ENCODE measurements at regions not wholly inside any gene's neighbourhood (a gene's known extent, or its start where the extent isn't known, plus 50 kb on each side); places are given as distances from the start of the nearest gene placed in this dataset.

DNA sequence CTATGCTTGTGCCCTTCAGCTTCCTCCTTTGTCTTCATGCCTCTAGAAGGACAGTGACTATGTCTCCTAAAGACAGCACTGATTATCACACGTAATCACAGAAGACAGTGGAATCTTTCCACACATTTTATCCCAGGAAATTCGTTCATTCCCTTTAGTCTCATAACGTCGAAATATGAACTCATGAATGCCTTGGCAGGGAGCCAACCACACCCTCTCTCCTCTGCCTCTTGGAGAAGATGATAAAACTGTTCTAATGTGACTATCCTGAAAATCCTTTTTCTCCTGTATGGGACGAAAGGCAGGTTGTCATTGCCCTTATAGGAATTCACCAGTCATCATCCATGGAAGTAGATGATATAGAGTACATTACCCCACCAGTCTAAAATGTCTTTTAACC is 726.6 kb upstream of the FANCL start:
- no TSS peak for BruUV-seq (replicated peaks)
- intact Hi-C loops (cut with micrococcal nuclease; ENCODE audit: unreplicated experiment): no loop called here
- TF ChIP-seq, protein P1, sequence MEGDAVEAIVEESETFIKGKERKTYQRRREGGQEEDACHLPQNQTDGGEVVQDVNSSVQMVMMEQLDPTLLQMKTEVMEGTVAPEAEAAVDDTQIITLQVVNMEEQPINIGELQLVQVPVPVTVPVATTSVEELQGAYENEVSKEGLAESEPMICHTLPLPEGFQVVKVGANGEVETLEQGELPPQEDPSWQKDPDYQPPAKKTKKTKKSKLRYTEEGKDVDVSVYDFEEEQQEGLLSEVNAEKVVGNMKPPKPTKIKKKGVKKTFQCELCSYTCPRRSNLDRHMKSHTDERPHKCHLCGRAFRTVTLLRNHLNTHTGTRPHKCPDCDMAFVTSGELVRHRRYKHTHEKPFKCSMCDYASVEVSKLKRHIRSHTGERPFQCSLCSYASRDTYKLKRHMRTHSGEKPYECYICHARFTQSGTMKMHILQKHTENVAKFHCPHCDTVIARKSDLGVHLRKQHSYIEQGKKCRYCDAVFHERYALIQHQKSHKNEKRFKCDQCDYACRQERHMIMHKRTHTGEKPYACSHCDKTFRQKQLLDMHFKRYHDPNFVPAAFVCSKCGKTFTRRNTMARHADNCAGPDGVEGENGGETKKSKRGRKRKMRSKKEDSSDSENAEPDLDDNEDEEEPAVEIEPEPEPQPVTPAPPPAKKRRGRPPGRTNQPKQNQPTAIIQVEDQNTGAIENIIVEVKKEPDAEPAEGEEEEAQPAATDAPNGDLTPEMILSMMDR (IDR thresholded peaks at IDR 0.05; ENCODE audit: unreplicated experiment): no peak
- Mint-ChIP-seq H3K9me3 (ENCODE audit: low read depth, unreplicated experiment) (no peaks in the 10 kb centered on the region), H3K4me3 (ENCODE audit: low read depth, unreplicated experiment) (no peak overlapping the region), H3K27me3 (ENCODE audit: unreplicated experiment) (no peaks in the 10 kb centered on the region), H3K27ac (ENCODE audit: unreplicated experiment) (no peak overlapping the region), H3K4me1 (ENCODE audit: low read depth, unreplicated experiment) (peaks cover 7% of the 10 kb centered on the region), H3K36me3 (ENCODE audit: insufficient read depth, unreplicated experiment) (no peaks in the 10 kb centered on the region)
- peak; percentile 19 for DNase-seq
- CTCF ChIA-PET: no interaction called here

DNA sequence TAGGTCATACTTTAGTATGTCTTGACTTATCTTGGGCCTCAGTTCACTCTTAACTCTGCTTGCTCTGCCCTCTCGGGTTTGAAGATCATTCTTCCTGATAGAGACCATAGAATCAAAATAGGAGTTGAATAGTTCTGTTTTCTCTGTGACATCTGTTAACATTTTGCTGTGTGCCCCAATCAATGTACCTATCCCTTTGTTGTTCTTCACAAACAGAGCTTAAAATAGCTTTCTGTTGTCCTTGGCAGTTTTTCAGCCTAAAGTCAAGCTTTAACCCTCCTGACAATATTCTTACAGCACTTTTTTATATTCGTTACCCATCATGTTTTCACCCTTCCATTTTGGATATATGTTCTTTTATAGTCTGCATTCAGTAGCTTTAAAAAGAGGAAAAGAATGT is 724.5 kb upstream of the FANCL start:
- no peaks in the 10 kb centered on the region for H3K36me3 Mint-ChIP-seq (ENCODE audit: insufficient read depth, unreplicated experiment)
- no peaks in the 10 kb centered on the region for H3K4me1 Mint-ChIP-seq (ENCODE audit: low read depth, unreplicated experiment)
- H3K4me3 Mint-ChIP-seq (ENCODE audit: low read depth, unreplicated experiment): no peak overlapping the region
- TF ChIP-seq, protein P1 (IDR thresholded peaks at IDR 0.05; ENCODE audit: unreplicated experiment): no peak
- H3K9me3 Mint-ChIP-seq (ENCODE audit: low read depth, unreplicated experiment): no peaks in the 10 kb centered on the region
- intact Hi-C loops (cut with micrococcal nuclease; ENCODE audit: unreplicated experiment): no loop called here
- no peak for DNase-seq
- no TSS peak for BruUV-seq (replicated peaks)
- no peaks in the 10 kb centered on the region for H3K27me3 Mint-ChIP-seq (ENCODE audit: unreplicated experiment)
- no peak overlapping the region for H3K27ac Mint-ChIP-seq (ENCODE audit: unreplicated experiment)
- CTCF ChIA-PET: interaction anchor here (0.7 to 0.8 kb wide), 2 partner anchors 8 to 64 kb away, joined by 3 to 5 read pairs; no protein-coding TSS in a partner anchor

DNA sequence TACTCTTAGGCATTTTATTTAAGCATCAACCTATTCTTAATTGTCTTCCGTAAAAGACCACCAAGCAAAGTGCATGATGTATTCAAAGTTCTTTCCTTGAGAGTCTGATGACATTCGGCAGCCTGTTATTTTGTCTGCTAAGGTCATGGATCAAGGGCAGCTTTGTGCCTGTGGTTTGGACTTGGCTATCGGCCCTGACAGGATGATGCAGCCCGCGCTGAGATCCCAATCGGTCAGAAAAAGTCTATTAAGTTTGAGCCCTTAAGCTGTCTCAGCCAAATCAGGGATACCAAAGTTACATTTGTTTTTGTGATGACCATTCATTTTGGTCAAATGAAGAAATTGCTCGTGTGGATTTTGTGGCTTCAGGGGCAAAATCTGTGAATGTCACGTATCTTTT is 718.9 kb upstream of the FANCL start:
- Mint-ChIP-seq H3K27ac (ENCODE audit: unreplicated experiment) (no peak overlapping the region), H3K4me3 (ENCODE audit: low read depth, unreplicated experiment) (no peak overlapping the region), H3K36me3 (ENCODE audit: insufficient read depth, unreplicated experiment) (no peaks in the 10 kb centered on the region), H3K9me3 (ENCODE audit: low read depth, unreplicated experiment) (no peaks in the 10 kb centered on the region), H3K27me3 (ENCODE audit: unreplicated experiment) (no peaks in the 10 kb centered on the region), H3K4me1 (ENCODE audit: low read depth, unreplicated experiment) (peaks cover 9% of the 10 kb centered on the region)
- intact Hi-C loops (cut with micrococcal nuclease; ENCODE audit: unreplicated experiment): no loop called here
- no TSS peak for BruUV-seq (replicated peaks)
- TF ChIP-seq, protein P1 (IDR thresholded peaks at IDR 0.05; ENCODE audit: unreplicated experiment): no peak
- DNase-seq: no peak
- CTCF ChIA-PET: no interaction called here

DNA sequence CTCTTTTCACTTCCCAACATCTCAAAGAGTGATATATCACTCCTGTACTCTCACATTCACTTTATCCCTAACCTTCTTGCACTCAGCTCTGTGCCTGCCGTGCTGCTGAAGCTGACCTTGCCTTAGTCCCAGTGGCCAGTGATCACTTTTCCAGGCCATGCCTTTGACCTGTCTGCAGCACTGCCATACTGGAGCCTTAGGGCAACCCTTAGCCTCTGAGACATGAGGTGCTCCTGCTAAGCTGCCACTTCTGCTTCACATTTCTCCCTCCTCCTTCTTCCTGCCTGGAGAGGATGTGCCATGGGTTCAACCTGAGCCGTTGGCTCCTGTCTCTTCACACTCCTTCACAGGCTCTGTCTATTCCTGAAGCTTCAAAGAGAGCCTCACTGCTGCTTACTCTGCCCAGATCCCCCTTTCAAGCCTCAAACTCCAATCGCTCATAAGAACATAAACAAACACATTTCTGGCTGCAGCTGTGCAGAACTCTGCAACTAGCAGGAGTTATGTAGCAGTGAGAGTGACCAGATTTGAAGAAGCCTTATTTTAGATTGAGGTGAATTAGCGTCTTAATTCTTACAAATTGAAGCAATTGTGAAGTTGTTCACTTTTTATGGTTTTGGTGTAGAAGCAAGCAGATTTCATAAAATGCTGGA is 716.2 kb upstream of the FANCL start:
- Mint-ChIP-seq H3K4me1 (ENCODE audit: low read depth, unreplicated experiment) (peaks cover 9% of the 10 kb centered on the region), H3K9me3 (ENCODE audit: low read depth, unreplicated experiment) (no peaks in the 10 kb centered on the region), H3K27me3 (ENCODE audit: unreplicated experiment) (no peaks in the 10 kb centered on the region), H3K36me3 (ENCODE audit: insufficient read depth, unreplicated experiment) (no peaks in the 10 kb centered on the region), H3K4me3 (ENCODE audit: low read depth, unreplicated experiment) (no peak overlapping the region), H3K27ac (ENCODE audit: unreplicated experiment) (no peak overlapping the region)
- TF ChIP-seq, protein P1 (IDR thresholded peaks at IDR 0.05; ENCODE audit: unreplicated experiment): no peak
- BruUV-seq (replicated peaks): no TSS peak
- intact Hi-C loops (cut with micrococcal nuclease; ENCODE audit: unreplicated experiment): no loop called here
- DNase-seq: no peak
- CTCF ChIA-PET: no interaction called here

Data from Calu3 (cell line).